CD4-positive, CD25-positive, alpha-beta regulatory T cell (primary cell): ENCODE measurements at regions not wholly inside any gene's neighbourhood (a gene's known extent, or its start where the extent isn't known, plus 50 kb on each side); places are given as distances from the start of the nearest gene placed in this dataset.
"Not testable (repeated sequence)": the region's sequence is repeated elsewhere in the genome, so short reads cannot be mapped to it uniquely, and the experiment has no call there.

Source experiments
- ATAC-seq, 2 donors: fragments of 150-1000 bp; cut with Tn5 transposase; one replicate each; pipeline ENCODE4 v1.10.0; 2021; ENCODE audit warnings: low read depth in 2 of 2, moderate number of reproducible peaks in 2 of 2, moderate library complexity in 1 of 2
- DNase-seq, 3 donors: peaks; one replicate each; pipeline versions ENCODE4 v3.0.0 to v3.0.0-alpha.2; 2012 to 2022; ENCODE audit warnings: mixed read lengths in 1 of 3
- H3K27ac ChIP-seq: one replicate; pipeline ENCODE4 v1.7.0; 2013; ENCODE audit warnings: mild to moderate bottlenecking, low read length; ENCODE audit not compliant: insufficient read depth, poor library complexity, severe bottlenecking
- H3K27me3 ChIP-seq: one replicate; pipeline ENCODE4 v1.7.0; 2013; ENCODE audit warnings: low read length; ENCODE audit not compliant: control insufficient read depth, insufficient read depth
- H3K36me3 ChIP-seq: one replicate; pipeline ENCODE4 v1.7.0; 2013; ENCODE audit warnings: mild to moderate bottlenecking, low read length, moderate library complexity; ENCODE audit not compliant: control insufficient read depth, insufficient read depth
- H3K4me1 ChIP-seq: 2 replicates; pipeline ENCODE4 v1.7.0; 2013; ENCODE audit warnings: mild to moderate bottlenecking, low read length; ENCODE audit not compliant: insufficient read depth, control insufficient read depth, poor library complexity, severe bottlenecking
- H3K4me3 ChIP-seq: one replicate; pipeline ENCODE4 v1.7.0; 2013; ENCODE audit warnings: low read depth, mild to moderate bottlenecking, low read length, moderate library complexity
- H3K9me3 ChIP-seq, 2 experiments: 1 replicate in 1 of 2; 2 replicates in 1 of 2; pipeline ENCODE4 v1.7.0; 2013; ENCODE audit warnings: low read length in 2 of 2, mild to moderate bottlenecking in 1 of 2, moderate library complexity in 1 of 2; ENCODE audit not compliant: control insufficient read depth in 2 of 2
- H3K27ac Mint-ChIP-seq, 3 donors: one replicate each; pipeline ENCODE4 v1.8.0; 2020 to 2022; ENCODE audit warnings: mild to moderate bottlenecking in 3 of 3, mixed read lengths in 3 of 3, moderate library complexity in 2 of 3
- H3K27me3 Mint-ChIP-seq: one replicate; pipeline ENCODE4 v1.8.0; 2022; ENCODE audit warnings: mild to moderate bottlenecking, mixed read lengths
- H3K36me3 Mint-ChIP-seq: one replicate; pipeline ENCODE4 v1.8.0; 2020; ENCODE audit warnings: mixed read lengths
- H3K4me1 Mint-ChIP-seq, 4 donors: one replicate each; pipeline ENCODE4 v1.8.0; 2020 to 2022; ENCODE audit warnings: mixed read lengths in 4 of 4, mild to moderate bottlenecking in 1 of 4
- H3K4me3 Mint-ChIP-seq, 4 donors: one replicate each; pipeline ENCODE4 v1.8.0; 2020 to 2022; ENCODE audit warnings: mild to moderate bottlenecking in 4 of 4, mixed read lengths in 4 of 4, moderate library complexity in 3 of 4
- H3K9me3 Mint-ChIP-seq, 7 donors: one replicate each; pipeline ENCODE4 v1.8.0; 2020 to 2022; ENCODE audit warnings: mixed read lengths in 7 of 7, mild to moderate bottlenecking in 3 of 7, moderate library complexity in 2 of 7

- H3K27ac Mint-ChIP-seq: no peak overlapping the region
- H3K36me3 Mint-ChIP-seq: no peaks in the 10 kb centered on the region
- H3K9me3 Mint-ChIP-seq: peaks cover 0 to 6% (median 0%) of the 10 kb centered on the region in 7 donors
- H3K4me3 ChIP-seq: no peak overlapping the region
- no peak overlapping the region for H3K4me3 Mint-ChIP-seq
- no peaks in the 10 kb centered on the region for H3K27me3 ChIP-seq
- H3K4me1 Mint-ChIP-seq: no peaks in the 10 kb centered on the region
- no peaks in the 10 kb centered on the region for H3K36me3 ChIP-seq
- ATAC-seq (no peak), DNase-seq (no peak)
- peaks cover 17% of the 10 kb centered on the region for H3K27me3 Mint-ChIP-seq
- H3K9me3 ChIP-seq: no peaks in the 10 kb centered on the region
- no peaks in the 10 kb centered on the region for H3K4me1 ChIP-seq
- H3K27ac ChIP-seq: no peak overlapping the region
Observed at GRCh38 chr1:5681654-5682053, 310.6 kb downstream of the NPHP4 start.

GRCh38 chr1:5680600-5680999 lies 311.6 kb downstream of the NPHP4 start:
- DNase-seq (no peak), ATAC-seq (no peak)
- no peaks in the 10 kb centered on the region for H3K4me1 ChIP-seq
- Mint-ChIP-seq H3K4me3 (no peak overlapping the region), H3K36me3 (no peaks in the 10 kb centered on the region), H3K4me1 (no peaks in the 10 kb centered on the region), H3K27me3 (peaks cover 17% of the 10 kb centered on the region), H3K9me3 (peaks cover 0 to 8% (median 3%) of the 10 kb centered on the region in 7 donors), H3K27ac (no peak overlapping the region)
- no peaks in the 10 kb centered on the region for H3K9me3 ChIP-seq
- no peak overlapping the region for H3K4me3 ChIP-seq
- H3K36me3 ChIP-seq: no peaks in the 10 kb centered on the region
- H3K27me3 ChIP-seq: no peaks in the 10 kb centered on the region
- H3K27ac ChIP-seq: no peak overlapping the region

GRCh38 chr1:5678759-5679158 lies 313.5 kb downstream of the NPHP4 start:
- Histone ChIP-seq H3K36me3 (no peaks in the 10 kb centered on the region), H3K27ac (no peak overlapping the region), H3K4me1 (no peaks in the 10 kb centered on the region), H3K27me3 (peaks cover 2% of the 10 kb centered on the region), H3K4me3 (no peak overlapping the region), H3K9me3 (peaks cover 0 to 2% of the 10 kb centered on the region in 2 experiments)
- no peaks in the 10 kb centered on the region for H3K36me3 Mint-ChIP-seq
- H3K4me3 Mint-ChIP-seq: no peak overlapping the region
- DNase-seq (no peak), ATAC-seq (no peak)
- peaks cover 12% of the 10 kb centered on the region for H3K27me3 Mint-ChIP-seq
- H3K9me3 Mint-ChIP-seq: peaks cover 0 to 19% (median 9%) of the 10 kb centered on the region in 7 donors
- no peak overlapping the region for H3K27ac Mint-ChIP-seq
- H3K4me1 Mint-ChIP-seq: no peaks in the 10 kb centered on the region

- not testable (repeated sequence) for H3K4me1 Mint-ChIP-seq, H3K27me3 Mint-ChIP-seq, H3K27ac ChIP-seq, H3K4me3 ChIP-seq, H3K36me3 ChIP-seq, H3K4me1 ChIP-seq, ATAC-seq, H3K9me3 ChIP-seq, H3K36me3 Mint-ChIP-seq, H3K27me3 ChIP-seq, DNase-seq, H3K27ac Mint-ChIP-seq, H3K4me3 Mint-ChIP-seq
- peaks cover 0 to 20% (median 13%) of the 10 kb centered on the region in 7 donors for H3K9me3 Mint-ChIP-seq
Observed at GRCh38 chr1:5672355-5672754, 319.9 kb downstream of the NPHP4 start.

GRCh38 chr1:5670590-5671350 lies 321.5 kb downstream of the NPHP4 start:
- Mint-ChIP-seq H3K27ac (no peak overlapping the region), H3K27me3 (no peaks in the 10 kb centered on the region), H3K4me3 (no peak overlapping the region), H3K9me3 (peaks cover 0 to 17% (median 11%) of the 10 kb centered on the region in 7 donors), H3K4me1 (peaks cover 0 to 2% (median 0%) of the 10 kb centered on the region in 4 donors), H3K36me3 (no peaks in the 10 kb centered on the region)
- peaks cover 0 to 5% of the 10 kb centered on the region in 2 experiments for H3K9me3 ChIP-seq
- peaks cover 2% of the 10 kb centered on the region for H3K27me3 ChIP-seq
- no peak overlapping the region for H3K27ac ChIP-seq
- ATAC-seq (no peak), DNase-seq (no peak)
- peaks cover 4% of the 10 kb centered on the region for H3K4me1 ChIP-seq
- no peaks in the 10 kb centered on the region for H3K36me3 ChIP-seq
- no peak overlapping the region for H3K4me3 ChIP-seq

- Histone ChIP-seq H3K36me3 (no peaks in the 10 kb centered on the region), H3K27me3 (no peaks in the 10 kb centered on the region), H3K9me3 (peaks cover 0 to 2% of the 10 kb centered on the region in 2 experiments), H3K27ac (peak overlapping the region; percentile 10), H3K4me3 (no peak overlapping the region), H3K4me1 (peaks cover 11% of the 10 kb centered on the region)
- Mint-ChIP-seq H3K9me3 (peaks cover 0 to 11% (median 1%) of the 10 kb centered on the region in 7 donors), H3K4me3 (peak overlapping the region; percentile 16 to 76 (median 46)), H3K27me3 (no peaks in the 10 kb centered on the region), H3K36me3 (no peaks in the 10 kb centered on the region), H3K4me1 (peaks cover 0 to 2% (median 0%) of the 10 kb centered on the region in 4 donors), H3K27ac (peak overlapping the region in 2 of 3 donors; percentile 67 to 79)
- DNase-seq: no peak
- ATAC-seq: no peak
Observed at GRCh38 chr1:5667513-5668325, 324.5 kb downstream of the NPHP4 start.

- H3K4me3 ChIP-seq: no peak overlapping the region
- ATAC-seq (no peak), DNase-seq (no peak)
- H3K27ac ChIP-seq: no peak overlapping the region
- no peaks in the 10 kb centered on the region for H3K27me3 ChIP-seq
- H3K4me1 ChIP-seq: peaks cover 11% of the 10 kb centered on the region
- H3K36me3 Mint-ChIP-seq: no peaks in the 10 kb centered on the region
- no peaks in the 10 kb centered on the region for H3K36me3 ChIP-seq
- no peaks in the 10 kb centered on the region for H3K27me3 Mint-ChIP-seq
- H3K27ac Mint-ChIP-seq: peak overlapping the region in 1 of 3 donors; percentile 38
- H3K4me1 Mint-ChIP-seq: peaks cover 0 to 2% (median under 1%) of the 10 kb centered on the region in 4 donors
- peaks cover 0 to 3% (median 0%) of the 10 kb centered on the region in 7 donors for H3K9me3 Mint-ChIP-seq
- H3K9me3 ChIP-seq: peaks cover 0 to 2% of the 10 kb centered on the region in 2 experiments
- no peak overlapping the region for H3K4me3 Mint-ChIP-seq
Observed at GRCh38 chr1:5664906-5665875, 327.0 kb downstream of the NPHP4 start.
